ENCODE measurements at regions not wholly inside any gene's neighbourhood (a gene's known extent, or its start where the extent isn't known, plus 50 kb on each side); places are given as distances from the start of the nearest gene placed in this dataset.

DNA sequence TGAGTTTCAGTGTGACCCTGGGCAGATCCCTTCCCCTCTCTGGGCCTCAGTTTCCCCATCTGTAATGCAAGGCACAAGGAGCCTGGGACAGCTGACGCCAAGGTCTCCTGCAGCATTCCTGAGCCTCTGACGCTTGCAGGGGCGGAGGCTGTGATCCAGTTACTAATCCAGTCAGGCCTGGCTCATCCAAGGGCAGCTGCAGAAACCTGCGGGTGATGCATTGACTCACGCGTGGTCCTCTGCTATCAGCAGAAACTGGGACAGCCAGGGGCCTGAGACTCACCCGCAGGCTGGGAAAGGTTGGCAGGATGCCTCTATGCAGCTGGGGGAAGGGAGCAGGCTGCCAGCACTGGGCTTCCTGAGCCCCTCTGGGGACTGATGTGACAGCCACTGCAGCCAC, 65.0 kb upstream of the SIRPA start:
- Histone ChIP-seq H3K4me2 (peak overlapping the region; percentile 77 to 92 (median 86)), H3K27ac (peak overlapping the region in 5 of 11 experiments; percentile 28 to 68 (median 56); a peak in 6 of 22 replicates)

DNA sequence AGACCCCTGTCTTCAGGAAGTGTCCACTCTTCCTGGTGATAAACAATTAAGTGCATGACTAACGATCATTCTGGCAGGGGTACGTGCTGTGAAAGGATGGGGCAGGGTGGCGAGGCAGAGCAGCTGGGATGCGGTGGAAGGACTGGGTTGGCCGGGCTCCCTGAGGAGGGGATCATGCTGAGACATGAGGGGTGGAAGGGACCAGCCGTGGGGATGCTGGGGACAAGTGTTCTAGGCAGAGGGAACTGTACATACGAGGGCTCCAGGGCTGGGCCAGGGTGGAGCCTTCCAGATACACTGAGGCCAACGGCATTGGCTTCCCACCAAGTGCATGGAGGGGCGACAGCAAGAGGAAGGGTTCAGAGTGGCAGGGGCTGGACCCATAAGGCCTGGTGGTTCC, 65.7 kb upstream of the SIRPA start:
- peaks cover 0 to 17% (median 0%) of the 10 kb centered on the region in 11 experiments; a peak in 2 of 22 replicates for H4K20me1 ChIP-seq
- no peak overlapping the region for H3K4me3 ChIP-seq
- 0 out of 22 replicates have a peak overlapping the region, but pooled peaks of 1 of the 11 experiments have one; percentile 9 for H3K9ac ChIP-seq
- H3K9me3 ChIP-seq (replicated peaks in 1 of 11), result peaks cover 0 to 6% (median 3%) of the 10 kb centered on the region in 11 experiments; a peak in 7 of 22 replicates
- H3K27me3 ChIP-seq, result peaks cover 0 to 10% (median under 1%) of the 10 kb centered on the region in 11 experiments; a peak in 5 of 22 replicates
- H3K27ac ChIP-seq, result peak overlapping the region in 1 of 11 experiments; percentile 5; a peak in 1 of 22 replicates
- H3K4me2 ChIP-seq, result peak overlapping the region; percentile 77 to 92 (median 86)
- peaks cover 37 to 98% (median 62%) of the 10 kb centered on the region in 10 experiments for H3K4me1 ChIP-seq
- no peaks in the 10 kb centered on the region for H3K36me3 ChIP-seq
- no peak for TF ChIP-seq Cebpa-rat (IDR thresholded peaks at IDR 0.05)

More for the DNA sequence above, 65.0 kb upstream of the SIRPA start:
- Histone ChIP-seq H3K4me1 (peaks cover 37 to 98% (median 61%) of the 10 kb centered on the region in 10 experiments), H3K4me3 (no peak overlapping the region), H3K9me3 (replicated peaks in 1 of 11) (no peaks in the 10 kb centered on the region), H3K36me3 (no peaks in the 10 kb centered on the region), H3K9ac (peak overlapping the region in 4 of 11 experiments; percentile 4 to 46 (median 17); a peak in 2 of 22 replicates), H4K20me1 (peaks cover 0 to 17% (median 0%) of the 10 kb centered on the region in 11 experiments; a peak in 2 of 22 replicates), H3K27me3 (peaks cover 0 to 10% (median 7%) of the 10 kb centered on the region in 11 experiments; a peak in 6 of 22 replicates)
- no peak for TF ChIP-seq Cebpa-rat (IDR thresholded peaks at IDR 0.05)

DNA sequence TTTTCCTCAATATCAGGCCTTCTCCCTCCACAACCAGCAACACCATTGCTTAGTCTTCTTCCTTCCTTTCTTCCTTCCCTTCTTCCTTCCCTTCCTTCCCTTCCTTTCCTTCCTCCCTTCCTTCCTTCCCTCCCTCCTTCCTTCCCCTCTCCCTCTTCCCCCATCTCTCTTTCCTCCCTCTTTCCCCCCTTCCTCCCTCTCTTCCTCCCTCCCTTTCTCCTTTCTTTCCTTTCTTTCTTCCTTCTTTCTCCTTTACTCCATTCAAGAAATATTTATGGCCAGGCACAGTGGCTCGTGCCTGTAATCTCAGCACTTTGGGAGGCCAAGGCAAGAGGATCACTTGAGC, 66.4 kb upstream of the SIRPA start:
- Histone ChIP-seq H3K4me2 (peak overlapping the region; percentile 27 to 89 (median 83); a peak in 19 of 22 replicates), H3K27ac (peak overlapping the region in 7 of 11 experiments; percentile 26 to 52 (median 43); a peak in 10 of 22 replicates), H4K20me1 (peaks cover 0 to 17% (median 0%) of the 10 kb centered on the region in 11 experiments; a peak in 2 of 22 replicates), H3K36me3 (no peaks in the 10 kb centered on the region), H3K9ac (peak overlapping the region in 1 of 11 experiments; percentile 18; a peak in 1 of 22 replicates), H3K27me3 (peaks cover 0 to 10% (median 0%) of the 10 kb centered on the region in 11 experiments; a peak in 3 of 22 replicates), H3K4me3 (no peak overlapping the region), H3K4me1 (peaks cover 37 to 98% (median 67%) of the 10 kb centered on the region in 10 experiments), H3K9me3 (replicated peaks in 1 of 11) (peaks cover 3 to 14% (median 11%) of the 10 kb centered on the region in 11 experiments)
- no peak for TF ChIP-seq Cebpa-rat (IDR thresholded peaks at IDR 0.05)

DNA sequence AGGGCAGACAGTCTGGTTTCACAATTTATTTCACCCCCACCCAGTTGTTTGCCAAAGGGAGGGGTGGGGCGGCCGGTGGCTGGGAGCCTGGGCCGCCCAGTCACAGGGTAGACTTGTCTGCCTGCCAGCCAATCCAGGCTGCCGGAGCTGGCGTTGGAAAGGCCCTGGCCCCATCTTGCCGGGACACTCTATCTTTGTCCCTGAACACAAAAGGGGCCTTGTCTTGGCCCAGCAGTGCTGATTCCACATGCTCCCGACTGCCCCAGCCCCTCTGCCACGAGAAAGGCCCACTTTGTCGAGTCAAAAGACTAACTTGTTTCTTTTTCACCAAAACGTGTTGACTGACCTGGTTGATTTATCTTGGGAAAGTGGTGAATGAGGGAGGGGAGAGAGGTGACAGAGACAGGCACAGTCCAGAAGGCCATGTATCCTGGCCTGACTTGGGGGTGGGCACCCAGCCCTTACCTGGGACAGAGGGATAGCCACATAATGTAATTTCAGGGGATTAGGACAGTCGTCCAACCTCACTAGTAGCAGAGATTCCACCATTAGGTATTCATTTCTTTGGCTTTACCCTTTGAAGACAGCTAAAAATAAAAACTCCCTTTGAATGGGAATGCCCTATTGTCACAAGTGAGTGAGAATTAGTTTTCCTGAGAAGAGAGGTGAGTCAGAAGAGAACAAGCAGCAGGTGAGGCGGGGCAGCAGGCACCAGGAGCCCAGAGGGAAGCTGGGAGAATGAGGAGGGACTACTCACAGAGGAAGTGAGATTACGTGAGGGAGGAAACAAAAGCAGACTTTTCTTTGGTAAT, 67.0 kb upstream of the SIRPA start:
- H3K27ac ChIP-seq, result peak overlapping the region in 7 of 11 experiments; percentile 26 to 52 (median 43); a peak in 10 of 22 replicates
- no peaks in the 10 kb centered on the region for H3K36me3 ChIP-seq
- H3K27me3 ChIP-seq, result peaks cover 0 to 10% (median 0%) of the 10 kb centered on the region in 11 experiments; a peak in 3 of 22 replicates
- peaks cover 9 to 20% (median 16%) of the 10 kb centered on the region in 11 experiments for H3K9me3 ChIP-seq (replicated peaks in 1 of 11)
- no peak overlapping the region for H3K4me3 ChIP-seq
- H3K4me1 ChIP-seq, result peaks cover 37 to 98% (median 72%) of the 10 kb centered on the region in 10 experiments
- peak overlapping the region in 1 of 11 experiments; percentile 18; a peak in 2 of 22 replicates for H3K9ac ChIP-seq
- TF ChIP-seq Cebpa-rat (IDR thresholded peaks at IDR 0.05), result no peak
- H3K4me2 ChIP-seq, result peak overlapping the region; percentile 27 to 89 (median 83); a peak in 19 of 22 replicates
- H4K20me1 ChIP-seq, result peaks cover 0 to 17% (median 0%) of the 10 kb centered on the region in 11 experiments; a peak in 2 of 22 replicates

DNA sequence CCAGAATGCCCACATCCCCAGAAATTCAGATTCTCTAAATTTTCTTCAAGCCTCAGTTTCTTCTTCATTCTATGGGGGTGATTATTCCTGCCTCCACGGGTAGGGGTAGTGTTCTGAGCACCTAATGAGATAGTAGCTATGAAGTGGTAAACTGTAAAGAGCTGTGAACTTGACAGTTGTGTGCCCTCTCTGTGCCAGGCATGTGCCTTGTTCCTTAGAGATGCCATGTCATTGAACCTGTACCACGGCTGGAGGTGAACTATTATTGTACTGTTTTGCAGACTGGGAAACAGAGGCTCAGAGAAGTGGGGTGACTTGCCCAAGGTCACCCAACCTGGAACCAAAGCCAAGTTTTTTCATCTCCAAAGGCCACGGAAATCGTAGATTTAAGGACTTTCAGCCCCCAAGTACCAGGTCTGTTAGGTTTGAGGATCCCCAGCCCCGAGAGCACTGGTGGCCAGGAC, 67.7 kb upstream of the SIRPA start:
- H3K4me2 ChIP-seq, result peak overlapping the region in 6 of 11 experiments; percentile 59 to 89 (median 84); a peak in 9 of 22 replicates
- H3K36me3 ChIP-seq, result no peaks in the 10 kb centered on the region
- TF ChIP-seq Cebpa-rat (IDR thresholded peaks at IDR 0.05), result no peak
- peaks cover 15 to 26% (median 23%) of the 10 kb centered on the region in 11 experiments for H3K9me3 ChIP-seq (replicated peaks in 1 of 11)
- H3K27ac ChIP-seq, result peak overlapping the region in 4 of 11 experiments; percentile 28 to 52 (median 48); a peak in 5 of 22 replicates
- H4K20me1 ChIP-seq, result peaks cover 0 to 17% (median 0%) of the 10 kb centered on the region in 11 experiments; a peak in 2 of 22 replicates
- H3K4me3 ChIP-seq, result no peak overlapping the region
- H3K27me3 ChIP-seq, result peaks cover 0 to 6% (median 0%) of the 10 kb centered on the region in 11 experiments; a peak in 3 of 22 replicates
- H3K9ac ChIP-seq, result no peak overlapping the region; a peak in 1 of 22 replicates
- peaks cover 32 to 95% (median 67%) of the 10 kb centered on the region in 10 experiments for H3K4me1 ChIP-seq

DNA sequence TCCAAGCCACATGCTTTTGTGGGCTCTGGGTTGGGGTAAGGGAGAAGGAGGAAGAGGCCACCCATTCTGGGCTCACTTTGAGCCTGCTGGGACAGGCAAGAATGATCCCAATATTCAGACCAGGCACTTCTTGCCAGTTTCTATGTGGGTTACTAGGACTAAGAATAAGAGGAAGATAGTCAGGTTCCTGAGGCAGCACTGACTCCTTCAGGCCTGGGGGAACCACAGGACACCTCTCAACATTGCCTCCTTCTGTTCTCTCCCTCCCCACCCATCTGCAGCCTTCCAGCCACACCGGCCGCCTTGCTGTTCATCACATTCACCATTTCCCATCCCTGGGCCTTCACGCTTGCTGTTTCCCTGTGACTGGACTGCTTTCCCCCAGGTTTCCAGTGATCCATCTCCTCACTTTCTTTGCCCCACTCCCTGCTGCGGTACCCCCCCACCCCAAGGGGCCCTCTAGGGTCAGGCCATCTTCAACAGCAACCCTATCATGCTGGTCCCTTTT, 69.2 kb upstream of the SIRPA start:
- Histone ChIP-seq H3K36me3 (peaks cover 0 to 3% (median 0%) of the 10 kb centered on the region in 11 experiments; a peak in 1 of 22 replicates), H3K4me2 (peak overlapping the region in 3 of 11 experiments; percentile 25 to 77 (median 53); a peak in 5 of 22 replicates), H4K20me1 (peaks cover 0 to 4% (median 0%) of the 10 kb centered on the region in 11 experiments; a peak in 1 of 22 replicates), H3K27ac (peak overlapping the region in 2 of 11 experiments; percentile 7 to 25; a peak in 3 of 22 replicates), H3K27me3 (no peaks in the 10 kb centered on the region), H3K4me1 (peaks cover 20 to 93% (median 56%) of the 10 kb centered on the region in 10 experiments), H3K4me3 (no peak overlapping the region), H3K9me3 (replicated peaks in 1 of 11) (peaks cover 29 to 41% (median 38%) of the 10 kb centered on the region in 11 experiments), H3K9ac (no peak overlapping the region)
- no peak for TF ChIP-seq Cebpa-rat (IDR thresholded peaks at IDR 0.05)

DNA sequence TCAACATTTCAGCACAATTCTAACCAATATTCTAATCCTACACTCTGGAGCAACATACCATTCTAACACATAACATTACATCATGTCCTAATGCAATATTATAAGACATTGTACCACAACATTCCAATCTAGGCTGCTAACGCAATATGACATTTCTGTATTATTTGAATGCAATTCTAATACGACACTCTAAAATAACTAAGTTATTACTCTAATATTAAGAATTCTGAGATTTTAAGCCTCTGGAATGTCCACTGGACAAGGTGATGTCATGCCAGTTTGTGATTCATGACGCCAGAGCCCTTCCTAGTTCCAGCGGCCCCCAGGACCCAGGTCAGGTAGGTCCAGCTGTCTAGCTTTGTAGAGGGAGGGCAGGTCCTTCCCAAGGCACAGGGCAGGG, 69.7 kb upstream of the SIRPA start:
- Histone ChIP-seq H3K4me2 (peak overlapping the region in 3 of 11 experiments; percentile 25 to 77 (median 53); a peak in 5 of 22 replicates), H4K20me1 (peaks cover 0 to 4% (median 0%) of the 10 kb centered on the region in 11 experiments; a peak in 1 of 22 replicates), H3K9me3 (replicated peaks in 1 of 11) (peaks cover 29 to 44% (median 41%) of the 10 kb centered on the region in 11 experiments), H3K27me3 (no peaks in the 10 kb centered on the region), H3K9ac (no peak overlapping the region), H3K27ac (peak overlapping the region in 2 of 11 experiments; percentile 7 to 25; a peak in 3 of 22 replicates), H3K4me1 (peaks cover 20 to 93% (median 56%) of the 10 kb centered on the region in 10 experiments), H3K36me3 (peaks cover 0 to 3% (median 0%) of the 10 kb centered on the region in 11 experiments; a peak in 1 of 22 replicates), H3K4me3 (no peak overlapping the region)
- no peak for TF ChIP-seq Cebpa-rat (IDR thresholded peaks at IDR 0.05)

DNA sequence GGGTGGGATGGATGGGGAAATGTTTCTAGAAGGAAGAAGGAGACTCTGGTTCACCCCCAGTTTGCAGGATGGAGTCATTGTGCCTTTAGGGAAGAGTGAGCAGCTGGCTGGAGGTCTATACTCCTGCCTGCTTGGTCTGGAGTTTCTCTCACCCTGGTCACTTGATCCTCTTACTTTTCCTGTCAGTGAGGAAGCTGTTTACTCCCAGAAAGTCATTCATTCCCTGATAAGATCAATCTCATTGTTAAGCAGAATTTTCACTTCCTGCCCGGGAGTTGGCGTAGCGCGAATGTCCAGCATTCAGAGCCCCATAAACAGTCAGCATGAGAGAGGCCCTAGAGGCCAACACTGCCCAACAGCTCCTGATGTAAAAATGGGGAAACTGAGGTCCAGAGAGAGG, 70.4 kb upstream of the SIRPA start:
- Histone ChIP-seq H3K9me3 (replicated peaks in 1 of 11) (peaks cover 29 to 44% (median 41%) of the 10 kb centered on the region in 11 experiments), H3K4me2 (peak overlapping the region in 6 of 11 experiments; percentile 28 to 79 (median 64); a peak in 10 of 22 replicates), H3K4me1 (peaks cover 20 to 93% (median 56%) of the 10 kb centered on the region in 10 experiments), H3K9ac (peak overlapping the region in 1 of 11 experiments; percentile 14; a peak in 1 of 22 replicates), H3K36me3 (peaks cover 0 to 3% (median 0%) of the 10 kb centered on the region in 11 experiments; a peak in 1 of 22 replicates), H3K27me3 (no peaks in the 10 kb centered on the region), H4K20me1 (no peaks in the 10 kb centered on the region; a peak in 1 of 22 replicates), H3K27ac (peak overlapping the region in 6 of 11 experiments; percentile 13 to 80 (median 49); a peak in 12 of 22 replicates), H3K4me3 (no peak overlapping the region)
- TF ChIP-seq Cebpa-rat (IDR thresholded peaks at IDR 0.05), result no peak
